MM.1S (cell line): ENCODE measurements at regions not wholly inside any gene's neighbourhood (a gene's known extent, or its start where the extent isn't known, plus 50 kb on each side); places are given as distances from the start of the nearest gene placed in this dataset.

Experiments
- CTCF ChIP-seq: fragments of 300-600 bp; sonication (generic); IDR thresholded peaks from 2 replicates; pipeline ENCODE4 v1.5.1; 2016; ENCODE audit warnings: antibody characterized with exemption, low read length, mixed read lengths
- EZH2 ChIP-seq: fragments of 300-600 bp; sonication (generic); optimal IDR thresholded peaks from 2 replicates; pipeline ENCODE3; 2017; ENCODE audit warnings: low read depth, mild to moderate bottlenecking, antibody characterized with exemption, low read length, mixed read lengths

- no peak for TF ChIP-seq CTCF
- no peak for TF ChIP-seq EZH2
Measured at GRCh38 chr7:46009211-46009610, 88.1 kb upstream of the IGFBP3 start.
